Prostate gland (tissue), 2 donors: ENCODE measurements at regions not wholly inside any gene's neighbourhood (a gene's known extent, or its start where the extent isn't known, plus 50 kb on each side); places are given as distances from the start of the nearest gene placed in this dataset.

Source experiments
- DNase-seq: peaks from one replicate; pipeline ENCODE4 v3.0.0-alpha.2; 2019; ENCODE audit warnings: low spot score
- H3K27ac ChIP-seq, 2 donors: fragments of 200-600 bp; sonication (generic); 2 replicates each; pipeline ENCODE4 v1.5.1; 2017 to 2019
- H3K27me3 ChIP-seq: fragments of 200-600 bp; sonication (generic); replicated peaks from 2 replicates; pipeline ENCODE4 v1.5.1; 2019; ENCODE audit not compliant: insufficient read depth
- H3K36me3 ChIP-seq, 2 donors: fragments of 200-600 bp; sonication (generic); 1 replicate in 1 of 2; 2 replicates in 1 of 2; pipeline versions ENCODE4 v1.5.1 to v1.8.1; 2017 to 2019
- H3K4me1 ChIP-seq: fragments of 200-600 bp; sonication (generic); replicated peaks from 2 replicates; pipeline ENCODE4 v1.5.1; 2019
- H3K4me3 ChIP-seq, 2 donors: fragments of 200-600 bp; sonication (generic); 2 replicates each; pipeline ENCODE4 v1.5.1; 2017 to 2019
- H3K9me3 ChIP-seq: fragments of 200-600 bp; sonication (generic); 2 replicates; pipeline ENCODE4 v1.5.1; 2017
- POLR2A ChIP-seq: fragments of 450-650 bp; IDR thresholded peaks from one replicate; pipeline ENCODE4 v1.6.1; 2016; ENCODE audit warnings: antibody characterized with exemption, mild to moderate bottlenecking
- POLR2AphosphoS5 ChIP-seq: sonication (generic); formaldehyde crosslinking; IDR thresholded peaks from one replicate; pipeline ENCODE4 v1.6.1; 2017; ENCODE audit warnings: antibody characterized with exemption
- WGBS: methylation state at CpG from one replicate; pipeline ENCODE4 v1.1.5; 2018; 5-methylcytosine and 5-hydroxymethylcytosine counted together
- intact Hi-C: fragments of 100-400 bp; cut with DNase I; formaldehyde crosslinking; loops from one replicate; pipeline ENCODE4 v1.14.2; 2022
- TF ChIP-seq, protein P1 (sequence below), 4 experiments: fragments of 200-600 bp in 2 of 4; fragments of 450-650 bp in 2 of 4; sonication (generic) in 2 of 4; IDR thresholded peaks; 1 replicate in 3 of 4; 2 replicates in 1 of 4; pipeline ENCODE4 v1.5.1; 2016 to 2019; ENCODE audit warnings: antibody characterized with exemption in 4 of 4, mild to moderate bottlenecking in 2 of 4, moderate library complexity in 2 of 4

DNA sequence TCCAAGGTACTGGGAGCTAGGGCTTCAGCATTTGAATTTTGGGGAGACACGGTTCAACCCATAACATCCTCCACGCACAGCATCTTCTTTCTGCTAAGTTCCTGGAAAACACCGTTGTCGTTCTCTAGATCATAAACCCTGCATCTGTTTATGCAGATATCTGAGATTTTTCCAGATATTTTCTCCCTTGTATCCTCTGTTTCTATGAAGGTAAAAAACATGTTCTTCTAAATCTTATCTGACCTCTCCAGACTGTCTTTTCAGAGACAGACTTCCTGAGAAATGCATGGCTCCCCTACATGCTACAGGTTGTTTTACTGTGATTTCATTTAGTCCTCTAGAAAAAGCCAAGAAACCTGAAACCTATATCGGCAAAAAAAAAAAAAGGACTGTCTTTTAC lies 152.3 kb upstream of the KLF3 start:
- Histone ChIP-seq H3K4me1 (no peaks in the 10 kb centered on the region), H3K4me3 (no peak overlapping the region), H3K9me3 (no peaks in the 10 kb centered on the region), H3K27ac (no peak overlapping the region), H3K27me3 (no peaks in the 10 kb centered on the region), H3K36me3 (no peaks in the 10 kb centered on the region)
- intact Hi-C loops = no loop called here
- 89% methylated on average over 5 of the region's 5 CpGs for WGBS
- TF ChIP-seq POLR2A (no peak), POLR2AphosphoS5 (no peak)
- TF ChIP-seq, protein P1, sequence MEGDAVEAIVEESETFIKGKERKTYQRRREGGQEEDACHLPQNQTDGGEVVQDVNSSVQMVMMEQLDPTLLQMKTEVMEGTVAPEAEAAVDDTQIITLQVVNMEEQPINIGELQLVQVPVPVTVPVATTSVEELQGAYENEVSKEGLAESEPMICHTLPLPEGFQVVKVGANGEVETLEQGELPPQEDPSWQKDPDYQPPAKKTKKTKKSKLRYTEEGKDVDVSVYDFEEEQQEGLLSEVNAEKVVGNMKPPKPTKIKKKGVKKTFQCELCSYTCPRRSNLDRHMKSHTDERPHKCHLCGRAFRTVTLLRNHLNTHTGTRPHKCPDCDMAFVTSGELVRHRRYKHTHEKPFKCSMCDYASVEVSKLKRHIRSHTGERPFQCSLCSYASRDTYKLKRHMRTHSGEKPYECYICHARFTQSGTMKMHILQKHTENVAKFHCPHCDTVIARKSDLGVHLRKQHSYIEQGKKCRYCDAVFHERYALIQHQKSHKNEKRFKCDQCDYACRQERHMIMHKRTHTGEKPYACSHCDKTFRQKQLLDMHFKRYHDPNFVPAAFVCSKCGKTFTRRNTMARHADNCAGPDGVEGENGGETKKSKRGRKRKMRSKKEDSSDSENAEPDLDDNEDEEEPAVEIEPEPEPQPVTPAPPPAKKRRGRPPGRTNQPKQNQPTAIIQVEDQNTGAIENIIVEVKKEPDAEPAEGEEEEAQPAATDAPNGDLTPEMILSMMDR (IDR thresholded peaks at IDR 0.05) = no peak
- DNase-seq = no peak

GRCh38 chr4:38512840-38513239 lies 151.2 kb upstream of the KLF3 start:
- no peak for TF ChIP-seq POLR2AphosphoS5
- TF ChIP-seq, protein P1 (IDR thresholded peaks at IDR 0.05) = no peak
- TF ChIP-seq POLR2A = no peak
- no peaks in the 10 kb centered on the region for H3K4me1 ChIP-seq
- H3K27me3 ChIP-seq = no peaks in the 10 kb centered on the region
- WGBS = 81% methylated on average over 4 of the region's 4 CpGs
- H3K4me3 ChIP-seq = no peak overlapping the region
- H3K9me3 ChIP-seq = no peaks in the 10 kb centered on the region
- intact Hi-C loops = no loop called here
- no peak overlapping the region for H3K27ac ChIP-seq
- no peaks in the 10 kb centered on the region for H3K36me3 ChIP-seq
- DNase-seq = no peak

GRCh38 chr4:38514465-38515146 lies 149.4 kb upstream of the KLF3 start:
- Histone ChIP-seq H3K4me3 (no peak overlapping the region), H3K4me1 (no peaks in the 10 kb centered on the region), H3K27ac (no peak overlapping the region), H3K27me3 (no peaks in the 10 kb centered on the region), H3K36me3 (no peaks in the 10 kb centered on the region), H3K9me3 (no peaks in the 10 kb centered on the region)
- no peak for DNase-seq
- 95% methylated on average over 1 of the region's 1 CpG for WGBS
- intact Hi-C loops = no loop called here
- TF ChIP-seq POLR2AphosphoS5 = no peak

DNA sequence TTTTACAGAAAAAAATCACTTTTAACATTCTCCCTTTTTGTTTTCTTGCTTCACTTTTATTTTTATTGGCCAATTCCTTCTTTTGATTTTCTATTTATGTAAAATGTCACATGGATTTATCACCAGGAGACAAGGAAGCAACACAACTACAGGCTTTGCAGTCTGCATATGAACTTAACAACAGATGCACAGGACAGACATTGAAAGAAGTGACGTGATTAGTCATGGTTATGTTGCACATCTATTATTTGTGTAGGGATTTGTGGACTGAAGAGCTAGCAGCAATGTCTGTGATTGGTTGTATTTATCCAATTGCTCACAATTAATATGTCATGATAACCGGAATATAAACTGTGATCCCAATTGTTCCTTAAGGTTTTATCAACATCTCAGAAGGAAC lies 147.8 kb upstream of the KLF3 start:
- 40% methylated on average over 2 of the region's 2 CpGs for WGBS
- no peak for DNase-seq
- Histone ChIP-seq H3K27ac (no peak overlapping the region), H3K4me3 (no peak overlapping the region), H3K9me3 (no peaks in the 10 kb centered on the region), H3K36me3 (no peaks in the 10 kb centered on the region), H3K27me3 (no peaks in the 10 kb centered on the region), H3K4me1 (no peaks in the 10 kb centered on the region)
- intact Hi-C loops = no loop called here
- TF ChIP-seq POLR2AphosphoS5 = no peak
- TF ChIP-seq, protein P1 (IDR thresholded peaks at IDR 0.05) = no peak

DNA sequence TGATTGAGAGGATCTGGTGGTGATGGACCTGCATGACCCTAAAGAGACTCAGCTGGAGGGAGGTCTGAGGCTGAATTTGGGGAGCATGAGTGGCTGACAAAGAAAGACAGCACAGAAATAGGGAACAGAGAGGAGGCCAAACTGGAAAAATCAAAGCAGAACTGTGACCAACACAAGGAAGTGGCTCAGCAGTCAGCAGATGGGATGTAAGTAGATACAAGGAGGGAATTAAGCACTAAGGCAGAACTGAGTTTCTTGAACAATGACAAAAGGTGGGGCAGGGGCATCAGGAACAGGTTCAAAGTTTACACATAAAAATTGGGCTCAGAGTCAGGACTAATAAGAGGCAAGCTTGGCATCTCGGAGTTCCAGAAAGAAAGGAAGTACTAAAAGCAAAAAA lies 144.3 kb upstream of the KLF3 start:
- Histone ChIP-seq H3K4me1 (no peaks in the 10 kb centered on the region), H3K36me3 (no peaks in the 10 kb centered on the region), H3K4me3 (no peak overlapping the region), H3K27me3 (no peaks in the 10 kb centered on the region), H3K9me3 (no peaks in the 10 kb centered on the region), H3K27ac (no peak overlapping the region)
- TF ChIP-seq POLR2AphosphoS5 = no peak
- TF ChIP-seq, protein P1 (IDR thresholded peaks at IDR 0.05) = no peak
- TF ChIP-seq POLR2A = no peak
- DNase-seq = no peak
- WGBS = 70% methylated on average over 1 of the region's 1 CpG
- intact Hi-C loops = no loop called here
